Mesenchymal stem cell (in vitro differentiated cells and primary cell): ENCODE measurements at regions not wholly inside any gene's neighbourhood (a gene's known extent, or its start where the extent isn't known, plus 50 kb on each side); places are given as distances from the start of the nearest gene placed in this dataset. TPM values are rescaled to one million over a fixed set of nuclear protein-coding genes. Genes with fewer than 3 reads are reported as not detected.

ENCODE experiments used
- small RNA-seq: library from polyadenylated mRNA; stranded (forward); fragments of <200 nt; extraction: miRNeasy Mini kit (QIAGEN cat#:217004); gene quantifications from one replicate; pipeline ENCODE3, GENCODE V24; 2013; ENCODE audit warnings: low read depth

Small RNAs in the stretch of these regions (small RNA-seq; reads per million reads assigned to genes)
- gene AL161423.1: not detected
- gene HMGN2P39: not detected
- gene RNA5SP30: not detected
- gene RNU7-88P: not detected
- not detected for gene RNY4P29
